HG02973 (cell line): ENCODE measurements at regions not wholly inside any gene's neighbourhood (a gene's known extent, or its start where the extent isn't known, plus 50 kb on each side); places are given as distances from the start of the nearest gene placed in this dataset.
"Not testable (repeated sequence)": the region's sequence is repeated elsewhere in the genome, so short reads cannot be mapped to it uniquely, and the experiment has no call there.

Experiments used
- ATAC-seq: cut with Tn5 transposase; IDR thresholded peaks from one replicate; pipeline ENCODE4 v1.9.1; 2021; ENCODE audit warnings: moderate library complexity; ENCODE audit not compliant: unreplicated experiment

- ATAC-seq = no peak
Measured at GRCh38 chr4:117533501-117533900, 448.1 kb upstream of the TRAM1L1 start.

GRCh38 chr4:117545039-117545438 lies 459.7 kb upstream of the TRAM1L1 start:
- ATAC-seq = no peak

- no peak for ATAC-seq
Measured at GRCh38 chr4:117549524-117549923, 464.1 kb upstream of the TRAM1L1 start.

- no peak for ATAC-seq
Measured at GRCh38 chr4:117550085-117550484, 464.7 kb upstream of the TRAM1L1 start.

GRCh38 chr4:117560329-117560728 lies 474.0 kb upstream of the NDST3 start:
- ATAC-seq = no peak

GRCh38 chr4:117574085-117574484 lies 460.2 kb upstream of the NDST3 start:
- no peak for ATAC-seq

GRCh38 chr4:117575850-117576249 lies 458.4 kb upstream of the NDST3 start:
- no peak for ATAC-seq

- no peak for ATAC-seq
Measured at GRCh38 chr4:117577686-117578311, 456.5 kb upstream of the NDST3 start.

- no peak for ATAC-seq
Measured at GRCh38 chr4:117588771-117589170, 445.5 kb upstream of the NDST3 start.

GRCh38 chr4:117596917-117597480 lies 437.3 kb upstream of the NDST3 start:
- ATAC-seq = no peak

GRCh38 chr4:117599393-117599792 lies 434.9 kb upstream of the NDST3 start:
- not testable (repeated sequence) for ATAC-seq

- not testable (repeated sequence) for ATAC-seq
Measured at GRCh38 chr4:117600936-117601335, 433.4 kb upstream of the NDST3 start.

- no peak for ATAC-seq
Measured at GRCh38 chr4:117610706-117611308, 423.5 kb upstream of the NDST3 start.

- no peak for ATAC-seq
Measured at GRCh38 chr4:117621673-117622072, 412.6 kb upstream of the NDST3 start.

- no peak for ATAC-seq
Measured at GRCh38 chr4:117623326-117623725, 411.0 kb upstream of the NDST3 start.

- no peak for ATAC-seq
Measured at GRCh38 chr4:117626664-117627063, 407.6 kb upstream of the NDST3 start.

- ATAC-seq = no peak
Measured at GRCh38 chr4:117634716-117635115, 399.6 kb upstream of the NDST3 start.

- no peak for ATAC-seq
Measured at GRCh38 chr4:117637347-117637746, 396.9 kb upstream of the NDST3 start.

GRCh38 chr4:117640836-117641235 lies 393.4 kb upstream of the NDST3 start:
- no peak for ATAC-seq

GRCh38 chr4:117641519-117641918 lies 392.8 kb upstream of the NDST3 start:
- no peak for ATAC-seq

- no peak for ATAC-seq
Measured at GRCh38 chr4:117654079-117654478, 380.2 kb upstream of the NDST3 start.

- no peak for ATAC-seq
Measured at GRCh38 chr4:117660668-117661067, 373.6 kb upstream of the NDST3 start.
